GM18511 (cell line): ENCODE measurements at regions not wholly inside any gene's neighbourhood (a gene's known extent, or its start where the extent isn't known, plus 50 kb on each side); places are given as distances from the start of the nearest gene placed in this dataset.

Experiments used
- ATAC-seq: cut with Tn5 transposase; IDR thresholded peaks from one replicate; pipeline ENCODE4 v1.9.1; 2021; ENCODE audit warnings: mild to moderate bottlenecking, moderate library complexity; ENCODE audit not compliant: unreplicated experiment

- no peak for ATAC-seq
These were observed 665.5 kb downstream of the USP25 start for GRCh38 chr21:16395285-16395684.

GRCh38 chr21:16402752-16403151 is 673.0 kb downstream of the USP25 start:
- ATAC-seq, result no peak

- ATAC-seq, result no peak
These were observed 675.0 kb downstream of the USP25 start for GRCh38 chr21:16404776-16405175.

GRCh38 chr21:16406355-16406754 is 676.6 kb downstream of the USP25 start:
- ATAC-seq, result no peak

- no peak for ATAC-seq
These were observed 677.8 kb downstream of the USP25 start for GRCh38 chr21:16407403-16408240.

GRCh38 chr21:16408280-16408679 is 678.5 kb downstream of the USP25 start:
- ATAC-seq, result no peak

- ATAC-seq, result no peak
These were observed 679.6 kb downstream of the USP25 start for GRCh38 chr21:16409352-16409751.

- ATAC-seq, result no peak
These were observed 688.4 kb downstream of the USP25 start for GRCh38 chr21:16418226-16418625.

GRCh38 chr21:16418642-16419041 is 688.9 kb downstream of the USP25 start:
- no peak for ATAC-seq

GRCh38 chr21:16419188-16419921 is 689.6 kb downstream of the USP25 start:
- no peak for ATAC-seq

GRCh38 chr21:16420031-16420724 is 690.4 kb downstream of the USP25 start:
- no peak for ATAC-seq

GRCh38 chr21:16421007-16421406 is 691.2 kb downstream of the USP25 start:
- ATAC-seq, result no peak

- ATAC-seq, result no peak
These were observed 692.2 kb downstream of the USP25 start for GRCh38 chr21:16421965-16422364.

GRCh38 chr21:16422702-16423101 is 692.9 kb downstream of the USP25 start:
- no peak for ATAC-seq

- ATAC-seq, result no peak
These were observed 694.1 kb downstream of the USP25 start for GRCh38 chr21:16423921-16424320.

- ATAC-seq, result no peak
These were observed 694.6 kb downstream of the USP25 start for GRCh38 chr21:16424331-16424751.

GRCh38 chr21:16425376-16425775 is 695.6 kb downstream of the USP25 start:
- no peak for ATAC-seq

GRCh38 chr21:16426936-16427335 is 697.2 kb downstream of the USP25 start:
- no peak for ATAC-seq

- ATAC-seq, result no peak
These were observed 697.9 kb downstream of the USP25 start for GRCh38 chr21:16427587-16428087.

- ATAC-seq, result no peak
These were observed 707.8 kb downstream of the USP25 start for GRCh38 chr21:16437586-16437985.

GRCh38 chr21:16438761-16439160 is 709.0 kb downstream of the USP25 start:
- ATAC-seq, result no peak
